A673 (cell line): ENCODE measurements at regions not wholly inside any gene's neighbourhood (a gene's known extent, or its start where the extent isn't known, plus 50 kb on each side); places are given as distances from the start of the nearest gene placed in this dataset.
A peak's percentile ranks its signal among the peaks of the same experiment; 100 is the strongest.

ENCODE experiments used
- BruUV-seq: library from RNA; stranded (reverse); fragments of 400-500 nt; replicated peaks from 2 replicates; lab custom pipeline; 2021; lab: Mats Ljungman, UMichigan
- CTCF ChIA-PET: fragments of 300-600 bp; sonication (Branson Sonifier 250); formaldehyde crosslinking; loops from one replicate; lab custom pipeline; 2022; ENCODE audit warnings: antibody characterized with exemption; lab: Charles Lee
- POLR2A ChIA-PET: fragments of 300-600 bp; sonication (Branson Sonifier 250); formaldehyde crosslinking; loops from one replicate; lab custom pipeline; 2022; ENCODE audit warnings: antibody characterized with exemption; ENCODE audit not compliant: low non-redundant PET; lab: Charles Lee
- DNase-seq: peaks from one replicate; pipeline ENCODE4 v3.0.0-alpha.2; 2015; ENCODE audit warnings: low spot score
- H3K27ac ChIP-seq: fragments of 200-600 bp; sonication (generic); 2 replicates; pipeline ENCODE4 v1.5.1; 2016; ENCODE audit warnings: mixed run types, low read depth, mild to moderate bottlenecking, mixed read lengths, antibody characterized with exemption, low read length; ENCODE audit not compliant: poor library complexity, severe bottlenecking
- H3K27me3 ChIP-seq: fragments of 200-600 bp; sonication (generic); replicated peaks from 2 replicates; pipeline ENCODE4 v1.6.1; 2017; ENCODE audit warnings: mixed run types, low read depth, mild to moderate bottlenecking, mixed read lengths, antibody characterized with exemption, low read length; ENCODE audit not compliant: insufficient read depth, poor library complexity
- H3K36me3 ChIP-seq: fragments of 200-600 bp; sonication (generic); 2 replicates; pipeline ENCODE4 v1.6.1; 2016; ENCODE audit warnings: mixed run types, mild to moderate bottlenecking, mixed read lengths, antibody characterized with exemption, low read length; ENCODE audit not compliant: insufficient read depth, poor library complexity, severe bottlenecking
- H3K4me1 ChIP-seq: fragments of 200-600 bp; sonication (generic); 2 replicates; pipeline ENCODE4 v1.6.1; 2017; ENCODE audit warnings: mixed run types, mild to moderate bottlenecking, mixed read lengths, antibody characterized with exemption, low read length; ENCODE audit not compliant: insufficient read depth, poor library complexity, severe bottlenecking
- H3K4me3 ChIP-seq: fragments of 200-600 bp; sonication (generic); 2 replicates; pipeline ENCODE4 v1.5.1; 2016; ENCODE audit warnings: low read depth, mixed run types, mild to moderate bottlenecking, mixed read lengths, low read length; ENCODE audit not compliant: poor library complexity, severe bottlenecking
- H3K9me3 ChIP-seq: fragments of 200-600 bp; sonication (generic); 2 replicates; pipeline ENCODE4 v1.6.1; 2016; ENCODE audit warnings: mixed run types, low read depth, mild to moderate bottlenecking, mixed read lengths, antibody characterized with exemption, low read length; ENCODE audit not compliant: poor library complexity, severe bottlenecking
- EZH2 ChIP-seq: fragments of 200-600 bp; sonication (generic); IDR thresholded peaks from 2 replicates; pipeline ENCODE4 v1.6.1; 2017; ENCODE audit warnings: borderline replicate concordance, low read depth, mild to moderate bottlenecking, mixed read lengths, antibody characterized with exemption, low read length; ENCODE audit not compliant: poor library complexity, severe bottlenecking
- intact Hi-C: fragments of 100-400 bp; cut with micrococcal nuclease; formaldehyde crosslinking; loops from one replicate; pipeline ENCODE4 v1.10.0; 2022; ENCODE audit not compliant: unreplicated experiment
- TF ChIP-seq, protein P1 (sequence below): fragments of 300-800, 200-600 bp; sonication (generic); conservative IDR thresholded peaks from 2 replicates; pipeline ENCODE4 v1.5.1; 2017; ENCODE audit warnings: low read depth, mild to moderate bottlenecking, antibody characterized with exemption, low read length, moderate library complexity, mixed read lengths

DNA sequence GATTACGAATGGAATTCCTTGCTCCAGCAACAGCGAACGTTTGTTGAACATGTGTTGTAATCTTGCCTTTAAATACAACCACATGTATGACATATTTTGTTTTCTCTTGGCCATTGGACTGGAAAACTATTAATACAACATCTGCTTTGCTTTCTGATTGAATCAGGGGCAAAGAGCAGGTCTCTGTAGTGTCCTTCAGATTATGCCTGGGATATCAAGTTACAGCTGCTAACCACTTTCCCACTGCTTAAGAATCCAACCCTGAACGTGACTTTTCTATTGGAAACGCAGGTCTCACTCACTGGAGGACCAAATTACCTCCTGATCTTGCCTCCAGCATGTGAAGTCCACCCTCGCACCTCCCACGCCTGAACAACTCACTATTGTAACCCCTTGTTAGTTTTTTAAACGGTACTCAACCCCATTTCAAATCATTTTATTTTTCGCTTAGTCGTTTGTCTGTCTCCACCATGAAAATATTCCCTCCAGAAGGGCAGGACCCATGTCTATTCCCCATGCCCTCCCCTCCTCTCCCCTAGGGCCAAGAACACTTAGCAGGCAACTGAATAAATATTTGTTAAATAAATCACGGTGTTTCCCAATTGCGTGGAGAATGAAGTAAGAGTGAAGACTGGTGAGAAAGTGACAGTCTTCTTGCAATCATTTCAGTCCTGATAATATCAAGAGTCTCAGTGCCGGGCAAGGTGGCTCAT, 57.4 kb upstream of the MRTFB start:
- no peaks in the 10 kb centered on the region for H3K9me3 ChIP-seq
- no TSS peak for BruUV-seq
- intact Hi-C loops, result no loop called here
- H3K4me1 ChIP-seq, result peaks cover 16% of the 10 kb centered on the region
- no peaks in the 10 kb centered on the region for H3K36me3 ChIP-seq
- no peaks in the 10 kb centered on the region for H3K27me3 ChIP-seq
- H3K27ac ChIP-seq, result peak overlapping the region; percentile 36
- DNase-seq, result peak; percentile 56
- POLR2A ChIA-PET, result no interaction called here
- H3K4me3 ChIP-seq, result peak overlapping the region; percentile 7
- no peak for TF ChIP-seq EZH2
- TF ChIP-seq, protein P1, sequence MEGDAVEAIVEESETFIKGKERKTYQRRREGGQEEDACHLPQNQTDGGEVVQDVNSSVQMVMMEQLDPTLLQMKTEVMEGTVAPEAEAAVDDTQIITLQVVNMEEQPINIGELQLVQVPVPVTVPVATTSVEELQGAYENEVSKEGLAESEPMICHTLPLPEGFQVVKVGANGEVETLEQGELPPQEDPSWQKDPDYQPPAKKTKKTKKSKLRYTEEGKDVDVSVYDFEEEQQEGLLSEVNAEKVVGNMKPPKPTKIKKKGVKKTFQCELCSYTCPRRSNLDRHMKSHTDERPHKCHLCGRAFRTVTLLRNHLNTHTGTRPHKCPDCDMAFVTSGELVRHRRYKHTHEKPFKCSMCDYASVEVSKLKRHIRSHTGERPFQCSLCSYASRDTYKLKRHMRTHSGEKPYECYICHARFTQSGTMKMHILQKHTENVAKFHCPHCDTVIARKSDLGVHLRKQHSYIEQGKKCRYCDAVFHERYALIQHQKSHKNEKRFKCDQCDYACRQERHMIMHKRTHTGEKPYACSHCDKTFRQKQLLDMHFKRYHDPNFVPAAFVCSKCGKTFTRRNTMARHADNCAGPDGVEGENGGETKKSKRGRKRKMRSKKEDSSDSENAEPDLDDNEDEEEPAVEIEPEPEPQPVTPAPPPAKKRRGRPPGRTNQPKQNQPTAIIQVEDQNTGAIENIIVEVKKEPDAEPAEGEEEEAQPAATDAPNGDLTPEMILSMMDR, result no peak
- CTCF ChIA-PET, result interaction anchor here (0.8 kb wide), 1 partner anchor 94 kb away, joined by 3 read pairs; the partner anchor contains the start of gene ERCC4

DNA sequence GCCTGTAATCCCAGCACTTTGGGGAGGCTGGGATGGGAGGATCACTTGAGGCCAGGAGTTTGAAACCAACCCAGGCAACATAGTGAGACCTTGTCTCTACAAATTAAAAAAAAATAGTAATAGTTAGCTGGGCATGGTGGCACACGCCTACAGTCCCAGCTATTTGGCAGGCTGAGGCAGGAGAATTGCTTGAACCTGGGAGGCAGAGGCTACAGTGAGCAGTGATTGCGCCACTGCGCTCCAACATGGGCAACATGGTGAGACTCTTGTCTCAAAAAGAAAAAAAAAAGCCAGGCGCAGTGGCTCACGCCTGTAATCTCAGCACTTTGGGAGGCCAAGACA, 56.9 kb upstream of the MRTFB start:
- H3K27ac ChIP-seq, result peak overlapping the region; percentile 36
- H3K4me3 ChIP-seq, result no peak overlapping the region
- ChIA-PET CTCF (no interaction called here), POLR2A (no interaction called here)
- TF ChIP-seq, protein P1, result no peak
- no peak for TF ChIP-seq EZH2
- H3K27me3 ChIP-seq, result no peaks in the 10 kb centered on the region
- no peaks in the 10 kb centered on the region for H3K36me3 ChIP-seq
- BruUV-seq, result no TSS peak
- intact Hi-C loops, result no loop called here
- peaks cover 16% of the 10 kb centered on the region for H3K4me1 ChIP-seq
- no peak for DNase-seq
- no peaks in the 10 kb centered on the region for H3K9me3 ChIP-seq

DNA sequence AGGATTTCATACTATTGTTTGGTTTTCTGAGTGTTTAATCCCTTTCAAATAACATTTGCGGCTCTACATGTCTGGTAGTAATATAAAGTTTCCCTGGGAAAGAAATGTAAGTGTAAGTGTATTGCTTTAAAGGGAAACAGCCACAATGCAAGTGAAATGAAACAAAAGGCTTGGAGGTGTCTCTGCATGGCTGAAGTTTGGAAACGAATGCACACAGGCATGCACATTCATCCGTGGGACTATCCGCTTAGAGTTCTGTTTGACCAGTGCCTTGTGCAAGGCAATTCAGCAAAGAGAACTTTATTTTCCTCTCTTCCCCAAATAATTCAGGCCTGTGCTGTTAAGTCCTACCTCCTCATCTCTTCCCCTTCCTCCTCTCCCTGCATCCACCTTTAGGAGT, 56.1 kb upstream of the MRTFB start:
- ChIA-PET POLR2A (no interaction called here), CTCF (no interaction called here)
- TF ChIP-seq EZH2, result no peak
- TF ChIP-seq, protein P1, result no peak
- Histone ChIP-seq H3K27me3 (no peaks in the 10 kb centered on the region), H3K27ac (no peak overlapping the region), H3K9me3 (no peaks in the 10 kb centered on the region), H3K36me3 (no peaks in the 10 kb centered on the region), H3K4me1 (peaks cover 16% of the 10 kb centered on the region), H3K4me3 (no peak overlapping the region)
- no peak for DNase-seq
- BruUV-seq, result no TSS peak
- intact Hi-C loops, result no loop called here
